ENCODE measurements at regions not wholly inside any gene's neighbourhood (a gene's known extent, or its start where the extent isn't known, plus 50 kb on each side); places are given as distances from the start of the nearest gene placed in this dataset.

DNA sequence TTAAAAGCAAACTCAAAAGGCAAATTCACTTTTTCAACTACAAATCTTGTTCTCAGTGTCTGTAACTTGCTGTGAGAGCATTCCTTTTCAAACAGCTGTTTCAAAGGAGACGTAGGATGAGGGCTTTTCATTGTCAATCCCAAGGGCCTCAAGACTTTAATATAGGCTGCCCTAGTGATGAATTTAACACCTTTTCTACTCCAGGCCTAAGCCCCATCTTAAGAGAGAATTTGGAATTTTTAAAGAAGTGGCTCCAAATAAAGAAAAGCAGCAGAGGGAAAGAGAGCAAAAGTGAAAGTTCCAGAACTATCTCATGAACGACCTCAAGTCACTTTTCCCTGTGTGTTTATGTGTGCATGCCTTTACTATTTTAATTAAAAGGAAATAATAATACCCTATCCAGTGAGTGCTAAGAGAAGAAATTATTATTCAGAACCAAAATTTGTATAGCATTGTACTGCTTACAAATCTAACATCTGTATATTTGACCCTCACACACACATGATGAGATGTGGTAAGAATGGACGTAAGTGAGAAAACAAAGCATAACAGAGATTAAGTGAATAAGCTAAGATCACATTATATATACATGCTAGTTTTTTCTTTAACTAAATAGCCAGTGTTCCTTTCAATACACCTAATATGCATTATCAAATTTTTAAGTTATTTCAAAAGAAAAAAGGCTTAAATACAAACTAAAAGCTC is 196.4 kb downstream of the VGLL3 start:
- TF ChIP-seq MAZ (IDR thresholded peaks at IDR 0.05; ENCODE audit: borderline replicate concordance, low read depth, low read length) (no peak), RCOR1 (IDR thresholded peaks at IDR 0.05; ENCODE audit: insufficient replicate concordance, low read length) (no peak), SMC3 (IDR thresholded peaks at IDR 0.05; ENCODE audit: low read depth, low read length) (no peak), MXI1 (IDR thresholded peaks at IDR 0.05; ENCODE audit: borderline replicate concordance, low read depth, low read length) (no peak), POLR2A (IDR thresholded peaks at IDR 0.05; ENCODE audit: low read depth, low read length) (no peak), CEBPB (IDR thresholded peaks at IDR 0.05; ENCODE audit: low read depth, low read length) (peak; percentile 32; the same call in 1 of the 2 replicates)
- TF ChIP-seq, protein P1, sequence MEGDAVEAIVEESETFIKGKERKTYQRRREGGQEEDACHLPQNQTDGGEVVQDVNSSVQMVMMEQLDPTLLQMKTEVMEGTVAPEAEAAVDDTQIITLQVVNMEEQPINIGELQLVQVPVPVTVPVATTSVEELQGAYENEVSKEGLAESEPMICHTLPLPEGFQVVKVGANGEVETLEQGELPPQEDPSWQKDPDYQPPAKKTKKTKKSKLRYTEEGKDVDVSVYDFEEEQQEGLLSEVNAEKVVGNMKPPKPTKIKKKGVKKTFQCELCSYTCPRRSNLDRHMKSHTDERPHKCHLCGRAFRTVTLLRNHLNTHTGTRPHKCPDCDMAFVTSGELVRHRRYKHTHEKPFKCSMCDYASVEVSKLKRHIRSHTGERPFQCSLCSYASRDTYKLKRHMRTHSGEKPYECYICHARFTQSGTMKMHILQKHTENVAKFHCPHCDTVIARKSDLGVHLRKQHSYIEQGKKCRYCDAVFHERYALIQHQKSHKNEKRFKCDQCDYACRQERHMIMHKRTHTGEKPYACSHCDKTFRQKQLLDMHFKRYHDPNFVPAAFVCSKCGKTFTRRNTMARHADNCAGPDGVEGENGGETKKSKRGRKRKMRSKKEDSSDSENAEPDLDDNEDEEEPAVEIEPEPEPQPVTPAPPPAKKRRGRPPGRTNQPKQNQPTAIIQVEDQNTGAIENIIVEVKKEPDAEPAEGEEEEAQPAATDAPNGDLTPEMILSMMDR (conservative IDR thresholded peaks at IDR 0.05; ENCODE audit: low read depth, low read length) = no peak
- TF ChIP-seq, protein P2, sequence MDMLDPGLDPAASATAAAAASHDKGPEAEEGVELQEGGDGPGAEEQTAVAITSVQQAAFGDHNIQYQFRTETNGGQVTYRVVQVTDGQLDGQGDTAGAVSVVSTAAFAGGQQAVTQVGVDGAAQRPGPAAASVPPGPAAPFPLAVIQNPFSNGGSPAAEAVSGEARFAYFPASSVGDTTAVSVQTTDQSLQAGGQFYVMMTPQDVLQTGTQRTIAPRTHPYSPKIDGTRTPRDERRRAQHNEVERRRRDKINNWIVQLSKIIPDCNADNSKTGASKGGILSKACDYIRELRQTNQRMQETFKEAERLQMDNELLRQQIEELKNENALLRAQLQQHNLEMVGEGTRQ (IDR thresholded peaks at IDR 0.05; ENCODE audit: low read depth, low read length) = no peak
